Hepatocyte (in vitro differentiated cells): ENCODE measurements at regions not wholly inside any gene's neighbourhood (a gene's known extent, or its start where the extent isn't known, plus 50 kb on each side); places are given as distances from the start of the nearest gene placed in this dataset.

Experiments
- DNase-seq: peaks from one replicate; pipeline ENCODE4 v3.0.0-alpha.2; 2016; ENCODE audit warnings: low spot score
- H2AFZ ChIP-seq: fragments of 200-600 bp; sonication (generic); 2 replicates; pipeline ENCODE4 v1.6.0; 2016; ENCODE audit warnings: antibody characterized with exemption, mild to moderate bottlenecking
- H3K27ac ChIP-seq: fragments of 200-600 bp; sonication (generic); 2 replicates; pipeline ENCODE4 v1.5.1; 2016; ENCODE audit warnings: mild to moderate bottlenecking
- H3K27me3 ChIP-seq: fragments of 200-600 bp; sonication (generic); 2 replicates; pipeline ENCODE4 v1.6.1; 2016
- H3K36me3 ChIP-seq: fragments of 200-600 bp; sonication (generic); replicated peaks from 2 replicates; pipeline ENCODE4 v1.5.1; 2016; ENCODE audit warnings: low read depth; ENCODE audit not compliant: insufficient read depth
- H3K4me1 ChIP-seq: fragments of 200-600 bp; sonication (generic); 2 replicates; pipeline ENCODE4 v1.5.1; 2016; ENCODE audit warnings: mild to moderate bottlenecking, moderate library complexity; ENCODE audit not compliant: insufficient read depth
- H3K4me2 ChIP-seq: fragments of 200-600 bp; sonication (generic); 2 replicates; pipeline ENCODE4 v1.6.0; 2016
- H3K4me3 ChIP-seq: fragments of 200-600 bp; sonication (generic); 2 replicates; pipeline ENCODE4 v1.5.1; 2016; ENCODE audit warnings: mild to moderate bottlenecking
- H3K79me2 ChIP-seq: fragments of 200-600 bp; sonication (generic); 2 replicates; pipeline ENCODE4 v1.6.0; 2017; ENCODE audit warnings: mild to moderate bottlenecking
- H3K9me2 ChIP-seq: fragments of 200-600 bp; sonication (generic); replicated peaks from 2 replicates; pipeline ENCODE4 v1.6.0; 2017; ENCODE audit warnings: mild to moderate bottlenecking; ENCODE audit not compliant: insufficient read depth
- H3K9me3 ChIP-seq: fragments of 200-600 bp; sonication (generic); 2 replicates; pipeline ENCODE4 v1.5.1; 2016; ENCODE audit warnings: low read depth, mild to moderate bottlenecking
- H4K20me1 ChIP-seq: fragments of 200-600 bp; sonication (generic); 2 replicates; pipeline ENCODE4 v1.6.0; 2016; ENCODE audit warnings: mild to moderate bottlenecking; ENCODE audit not compliant: insufficient read depth, poor library complexity, severe bottlenecking
- EZH2 ChIP-seq: fragments of 200-600 bp; sonication (generic); IDR thresholded peaks from 2 replicates; pipeline ENCODE4 v1.6.1; 2016; ENCODE audit warnings: antibody characterized with exemption, mild to moderate bottlenecking, borderline replicate concordance
- EZH2phosphoT487 ChIP-seq: fragments of 200-600 bp; sonication (generic); IDR thresholded peaks from one replicate; pipeline ENCODE4 v1.6.1; 2018; ENCODE audit warnings: antibody characterized with exemption, mild to moderate bottlenecking, low read depth, moderate library complexity; ENCODE audit not compliant: unreplicated experiment, severe bottlenecking
- WGBS: methylation state at CpG from one replicate; pipeline ENCODE4 v1.1.6; 2016; ENCODE audit warnings: low lambda C conversion rate; ENCODE audit errors: missing lambda C conversion rate; 5-methylcytosine and 5-hydroxymethylcytosine counted together
- TF ChIP-seq, protein P1 (sequence below): fragments of 200-600 bp; sonication (generic); IDR thresholded peaks from 2 replicates; pipeline ENCODE4 v1.5.1; 2016; ENCODE audit warnings: antibody characterized with exemption, mild to moderate bottlenecking; ENCODE audit not compliant: poor library complexity

DNA sequence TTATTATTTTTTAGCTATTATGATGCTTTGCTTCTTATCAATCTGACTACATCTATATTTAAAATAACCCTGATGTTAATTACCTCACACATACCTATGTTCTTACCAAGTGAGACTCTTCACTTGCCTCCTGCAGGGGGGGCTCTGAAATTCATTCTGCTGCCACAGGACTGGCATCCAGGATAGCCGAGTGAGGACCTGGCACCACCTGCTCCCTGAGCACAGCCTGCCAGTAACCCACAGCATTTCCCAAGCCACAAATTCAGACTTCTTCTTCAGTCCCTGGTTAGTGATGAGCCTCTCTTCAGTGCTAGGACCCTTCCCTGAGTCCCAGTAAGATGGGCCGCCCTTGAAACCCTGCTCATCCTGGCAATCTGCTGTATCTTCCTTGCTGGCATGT, 296.5 kb upstream of the PLXNA2 start:
- H3K36me3 ChIP-seq: no peaks in the 10 kb centered on the region
- no peak for TF ChIP-seq EZH2
- TF ChIP-seq, protein P1, sequence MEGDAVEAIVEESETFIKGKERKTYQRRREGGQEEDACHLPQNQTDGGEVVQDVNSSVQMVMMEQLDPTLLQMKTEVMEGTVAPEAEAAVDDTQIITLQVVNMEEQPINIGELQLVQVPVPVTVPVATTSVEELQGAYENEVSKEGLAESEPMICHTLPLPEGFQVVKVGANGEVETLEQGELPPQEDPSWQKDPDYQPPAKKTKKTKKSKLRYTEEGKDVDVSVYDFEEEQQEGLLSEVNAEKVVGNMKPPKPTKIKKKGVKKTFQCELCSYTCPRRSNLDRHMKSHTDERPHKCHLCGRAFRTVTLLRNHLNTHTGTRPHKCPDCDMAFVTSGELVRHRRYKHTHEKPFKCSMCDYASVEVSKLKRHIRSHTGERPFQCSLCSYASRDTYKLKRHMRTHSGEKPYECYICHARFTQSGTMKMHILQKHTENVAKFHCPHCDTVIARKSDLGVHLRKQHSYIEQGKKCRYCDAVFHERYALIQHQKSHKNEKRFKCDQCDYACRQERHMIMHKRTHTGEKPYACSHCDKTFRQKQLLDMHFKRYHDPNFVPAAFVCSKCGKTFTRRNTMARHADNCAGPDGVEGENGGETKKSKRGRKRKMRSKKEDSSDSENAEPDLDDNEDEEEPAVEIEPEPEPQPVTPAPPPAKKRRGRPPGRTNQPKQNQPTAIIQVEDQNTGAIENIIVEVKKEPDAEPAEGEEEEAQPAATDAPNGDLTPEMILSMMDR: no peak
- TF ChIP-seq EZH2phosphoT487: no peak
- H3K27ac ChIP-seq: no peak overlapping the region
- no peaks in the 10 kb centered on the region for H3K4me1 ChIP-seq
- no peaks in the 10 kb centered on the region for H3K27me3 ChIP-seq
- no peak overlapping the region for H3K4me2 ChIP-seq
- H3K9me2 ChIP-seq: no peaks in the 10 kb centered on the region
- H2AFZ ChIP-seq: no peak overlapping the region
- no peaks in the 10 kb centered on the region for H3K9me3 ChIP-seq
- H3K4me3 ChIP-seq: no peak overlapping the region
- no peak for DNase-seq
- 100% methylated on average over 2 of the region's 2 CpGs for WGBS
- H3K79me2 ChIP-seq: no peaks in the 10 kb centered on the region
- H4K20me1 ChIP-seq: no peaks in the 10 kb centered on the region

DNA sequence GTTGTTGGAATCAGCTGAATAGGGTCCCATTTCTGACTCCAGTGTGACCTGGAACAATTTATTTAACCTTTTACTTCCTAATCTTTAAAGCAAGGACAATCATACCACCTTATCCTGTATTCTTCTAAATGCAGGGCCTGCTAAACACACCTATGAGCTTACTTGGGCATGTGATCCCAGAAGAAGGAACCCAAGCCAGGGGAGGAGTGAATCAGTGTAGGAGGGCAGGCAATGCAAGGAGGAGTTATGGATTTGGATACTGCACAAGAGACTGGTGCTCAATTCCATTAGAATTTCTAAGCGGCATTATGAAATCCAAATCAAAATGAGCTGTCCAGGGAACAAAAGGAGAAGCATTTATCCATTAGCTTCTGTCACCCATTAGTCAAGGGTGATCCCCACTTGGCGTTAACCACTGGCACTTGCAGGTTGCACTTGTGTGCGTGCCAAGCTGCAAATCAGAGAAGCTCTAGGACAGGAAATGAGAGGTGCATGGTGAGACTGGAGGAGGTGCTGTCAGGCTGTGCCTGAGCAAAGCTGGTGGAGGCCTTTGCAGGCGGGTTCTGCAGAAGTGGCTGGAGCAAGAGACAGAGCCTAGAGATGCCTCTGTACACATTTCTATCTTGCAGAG, 297.2 kb upstream of the PLXNA2 start:
- Histone ChIP-seq H3K36me3 (no peaks in the 10 kb centered on the region), H3K9me2 (no peaks in the 10 kb centered on the region), H4K20me1 (no peaks in the 10 kb centered on the region), H3K4me3 (no peak overlapping the region), H2AFZ (no peak overlapping the region), H3K4me1 (no peaks in the 10 kb centered on the region), H3K9me3 (no peaks in the 10 kb centered on the region), H3K4me2 (no peak overlapping the region), H3K27me3 (no peaks in the 10 kb centered on the region), H3K27ac (no peak overlapping the region), H3K79me2 (no peaks in the 10 kb centered on the region)
- no peak for DNase-seq
- TF ChIP-seq EZH2phosphoT487 (no peak), EZH2 (no peak)
- TF ChIP-seq, protein P1: no peak
- WGBS: 91% methylated on average over 4 of the region's 4 CpGs

DNA sequence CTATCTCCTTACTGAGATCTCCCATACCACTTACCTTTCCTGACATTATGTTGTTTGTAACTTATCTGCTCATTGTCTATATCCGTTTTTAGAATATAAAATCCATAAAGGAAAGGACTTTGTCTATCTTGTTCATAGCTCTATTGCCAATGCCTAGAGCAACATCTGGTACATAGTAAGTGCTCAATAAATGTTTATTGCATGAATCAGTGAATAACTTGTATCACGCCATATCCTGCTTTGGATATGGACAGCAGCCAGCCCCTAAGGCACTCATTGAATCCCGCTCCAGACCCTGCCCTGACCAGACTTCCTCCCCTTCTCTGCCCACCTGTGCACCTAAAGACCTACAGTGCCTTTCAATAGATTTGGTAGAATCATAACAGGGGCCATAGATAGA, 298.1 kb upstream of the PLXNA2 start:
- TF ChIP-seq, protein P1: no peak
- TF ChIP-seq EZH2phosphoT487: no peak
- no peak for TF ChIP-seq EZH2

DNA sequence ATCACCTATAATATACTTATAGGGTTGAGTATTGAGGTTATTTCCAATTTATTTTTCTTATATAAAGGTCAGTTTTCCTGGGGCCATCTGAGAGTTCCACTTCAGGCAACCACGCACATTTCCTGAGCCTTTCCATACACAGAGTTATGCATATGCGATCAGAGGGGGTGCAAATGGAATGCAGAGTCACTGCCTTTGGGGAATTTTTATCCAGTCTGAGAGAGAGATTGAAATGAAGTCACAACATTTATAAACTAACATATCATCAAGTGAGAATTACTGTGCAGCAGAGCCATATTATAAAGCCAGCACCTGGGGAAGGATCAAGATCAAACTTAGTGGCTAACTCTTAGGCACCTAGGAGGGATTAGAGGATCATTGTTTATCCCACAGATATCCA, 299.9 kb upstream of the PLXNA2 start:
- Histone ChIP-seq H3K9me3 (no peaks in the 10 kb centered on the region), H3K9me2 (no peaks in the 10 kb centered on the region), H4K20me1 (no peaks in the 10 kb centered on the region), H3K4me3 (no peak overlapping the region), H3K4me2 (no peak overlapping the region), H2AFZ (no peak overlapping the region), H3K27me3 (no peaks in the 10 kb centered on the region), H3K36me3 (no peaks in the 10 kb centered on the region), H3K79me2 (no peaks in the 10 kb centered on the region), H3K27ac (no peak overlapping the region), H3K4me1 (no peaks in the 10 kb centered on the region)
- no peak for DNase-seq
- TF ChIP-seq, protein P1: no peak
- TF ChIP-seq EZH2 (no peak), EZH2phosphoT487 (no peak)
- 79% methylated on average over 2 of the region's 2 CpGs for WGBS

More for the DNA sequence above, 298.1 kb upstream of the PLXNA2 start:
- DNase-seq: no peak
- H3K9me2 ChIP-seq: no peaks in the 10 kb centered on the region
- H3K4me1 ChIP-seq: no peaks in the 10 kb centered on the region
- 91% methylated on average over 3 of the region's 3 CpGs for WGBS
- H4K20me1 ChIP-seq: no peaks in the 10 kb centered on the region
- no peaks in the 10 kb centered on the region for H3K9me3 ChIP-seq
- H3K4me3 ChIP-seq: no peak overlapping the region
- no peak overlapping the region for H3K4me2 ChIP-seq
- H3K27me3 ChIP-seq: no peaks in the 10 kb centered on the region
- H3K79me2 ChIP-seq: no peaks in the 10 kb centered on the region
- no peak overlapping the region for H2AFZ ChIP-seq
- H3K36me3 ChIP-seq: no peaks in the 10 kb centered on the region
- H3K27ac ChIP-seq: no peak overlapping the region
